ENCODE measurements at regions not wholly inside any gene's neighbourhood (a gene's known extent, or its start where the extent isn't known, plus 50 kb on each side); places are given as distances from the start of the nearest gene placed in this dataset.
"Not testable (repeated sequence)": the region's sequence is repeated elsewhere in the genome, so short reads cannot be mapped to it uniquely, and the experiment has no call there.

- Mint-ChIP-seq H3K9me3 (peaks cover 0 to 2% of the 10 kb centered on the region in 2 donors), H3K4me3 (peak overlapping the region; percentile 30 to 33), H3K4me1 (ENCODE audit: low read depth) (peaks cover 25% of the 10 kb centered on the region), H3K27ac (peak overlapping the region; percentile 87), H3K27me3 (ENCODE audit: low read depth) (peaks cover 11% of the 10 kb centered on the region), H3K36me3 (ENCODE audit: insufficient read depth in 2 of 2) (no peaks in the 10 kb centered on the region)
- DNase-seq (peak; percentile 29 to 30), ATAC-seq (replicated peaks in 1 of 2) (peak; percentile 73 to 76)
Observed at GRCh38 chr14:23877111-23877510, 76.5 kb upstream of the DHRS4 start.

GRCh38 chr14:23877538-23878180, 75.9 kb upstream of the DHRS4 start:
- Mint-ChIP-seq H3K27ac (peak overlapping the region; percentile 87), H3K4me3 (peak overlapping the region in 1 of 2 donors; percentile 30)

GRCh38 chr14:23881282-23881681, 72.3 kb upstream of the DHRS4 start:
- DNase-seq (no peak), ATAC-seq (replicated peaks in 1 of 2) (no peak)
- Mint-ChIP-seq H3K4me1 (ENCODE audit: low read depth) (peaks cover 21% of the 10 kb centered on the region), H3K36me3 (ENCODE audit: insufficient read depth in 2 of 2) (no peaks in the 10 kb centered on the region), H3K27ac (no peak overlapping the region), H3K4me3 (no peak overlapping the region), H3K9me3 (peaks cover 0 to 2% of the 10 kb centered on the region in 2 donors), H3K27me3 (ENCODE audit: low read depth) (peaks cover 10% of the 10 kb centered on the region)

More at GRCh38 chr14:23877538-23878180, 75.9 kb upstream of the DHRS4 start:
- peaks cover 25% of the 10 kb centered on the region for H3K4me1 Mint-ChIP-seq (ENCODE audit: low read depth)
- H3K27me3 Mint-ChIP-seq (ENCODE audit: low read depth), result peaks cover 11% of the 10 kb centered on the region
- peak; percentile 80 to 86 for ATAC-seq (replicated peaks in 1 of 2)
- H3K36me3 Mint-ChIP-seq (ENCODE audit: insufficient read depth in 2 of 2), result no peaks in the 10 kb centered on the region
- DNase-seq, result peak; percentile 33 to 42
- H3K9me3 Mint-ChIP-seq, result peaks cover 0 to 2% of the 10 kb centered on the region in 2 donors

GRCh38 chr14:23883684-23884540, 69.7 kb upstream of the DHRS4 start:
- H3K4me1 Mint-ChIP-seq (ENCODE audit: low read depth), result no peaks in the 10 kb centered on the region
- H3K27ac Mint-ChIP-seq, result no peak overlapping the region
- no peak overlapping the region for H3K4me3 Mint-ChIP-seq
- ATAC-seq (replicated peaks in 1 of 2) (no peak), DNase-seq (no peak)
- peaks cover 22% of the 10 kb centered on the region for H3K27me3 Mint-ChIP-seq (ENCODE audit: low read depth)
- H3K36me3 Mint-ChIP-seq (ENCODE audit: insufficient read depth in 2 of 2), result peaks cover 2 to 3% of the 10 kb centered on the region in 2 donors
- peaks cover 1 to 4% of the 10 kb centered on the region in 2 donors for H3K9me3 Mint-ChIP-seq

GRCh38 chr14:23884541-23884904, 69.0 kb upstream of the DHRS4 start:
- no peak for ATAC-seq (replicated peaks in 1 of 2)
- no peaks in the 10 kb centered on the region for H3K4me1 Mint-ChIP-seq (ENCODE audit: low read depth)
- no peak for DNase-seq
- H3K27ac Mint-ChIP-seq, result no peak overlapping the region
- H3K4me3 Mint-ChIP-seq, result no peak overlapping the region
- H3K9me3 Mint-ChIP-seq, result peaks cover 1 to 4% of the 10 kb centered on the region in 2 donors
- H3K36me3 Mint-ChIP-seq (ENCODE audit: insufficient read depth in 2 of 2), result peaks cover 2 to 3% of the 10 kb centered on the region in 2 donors
- H3K27me3 Mint-ChIP-seq (ENCODE audit: low read depth), result peaks cover 27% of the 10 kb centered on the region

- no peak overlapping the region for H3K4me3 Mint-ChIP-seq
- peaks cover 28% of the 10 kb centered on the region for H3K27me3 Mint-ChIP-seq (ENCODE audit: low read depth)
Observed at GRCh38 chr14:23887536-23887935, 66.0 kb upstream of the DHRS4 start.

GRCh38 chr14:23891717-23892116, 61.9 kb upstream of the DHRS4 start:
- not testable (repeated sequence) for H3K4me3 Mint-ChIP-seq; ATAC-seq (replicated peaks in 1 of 2); DNase-seq; H3K4me1 Mint-ChIP-seq (ENCODE audit: low read depth); H3K36me3 Mint-ChIP-seq (ENCODE audit: insufficient read depth in 2 of 2); H3K27ac Mint-ChIP-seq; H3K9me3 Mint-ChIP-seq
- peaks cover 29% of the 10 kb centered on the region for H3K27me3 Mint-ChIP-seq (ENCODE audit: low read depth)

More at GRCh38 chr14:23887536-23887935, 66.0 kb upstream of the DHRS4 start:
- Mint-ChIP-seq H3K27ac (no peak overlapping the region), H3K36me3 (ENCODE audit: insufficient read depth in 2 of 2) (peaks cover 2 to 3% of the 10 kb centered on the region in 2 donors), H3K9me3 (peaks cover 1 to 2% of the 10 kb centered on the region in 2 donors), H3K4me1 (ENCODE audit: low read depth) (no peaks in the 10 kb centered on the region)
- DNase-seq (no peak), ATAC-seq (replicated peaks in 1 of 2) (no peak)

- H3K27me3 Mint-ChIP-seq (ENCODE audit: low read depth), result peaks cover 24% of the 10 kb centered on the region
- not testable (repeated sequence) for H3K9me3 Mint-ChIP-seq
Observed at GRCh38 chr14:23892289-23892688, 61.3 kb upstream of the DHRS4 start.

GRCh38 chr14:23894362-23895052, 59.1 kb upstream of the DHRS4 start:
- ATAC-seq (replicated peaks in 1 of 2) (no peak), DNase-seq (no peak)
- H3K27ac Mint-ChIP-seq, result no peak overlapping the region
- no peak overlapping the region for H3K4me3 Mint-ChIP-seq
- no peaks in the 10 kb centered on the region for H3K9me3 Mint-ChIP-seq
- H3K4me1 Mint-ChIP-seq (ENCODE audit: low read depth), result no peaks in the 10 kb centered on the region
- peaks cover 14% of the 10 kb centered on the region for H3K27me3 Mint-ChIP-seq (ENCODE audit: low read depth)
- no peaks in the 10 kb centered on the region for H3K36me3 Mint-ChIP-seq (ENCODE audit: insufficient read depth in 2 of 2)

More at GRCh38 chr14:23892289-23892688, 61.3 kb upstream of the DHRS4 start:
- DNase-seq; H3K4me3 Mint-ChIP-seq; H3K27ac Mint-ChIP-seq; ATAC-seq (replicated peaks in 1 of 2); H3K4me1 Mint-ChIP-seq (ENCODE audit: low read depth); H3K36me3 Mint-ChIP-seq (ENCODE audit: insufficient read depth in 2 of 2): not testable (repeated sequence)

GRCh38 chr14:23895053-23895419, 58.5 kb upstream of the DHRS4 start:
- Mint-ChIP-seq H3K4me1 (ENCODE audit: low read depth) (no peaks in the 10 kb centered on the region), H3K4me3 (no peak overlapping the region), H3K9me3 (no peaks in the 10 kb centered on the region), H3K36me3 (ENCODE audit: insufficient read depth in 2 of 2) (no peaks in the 10 kb centered on the region), H3K27ac (no peak overlapping the region), H3K27me3 (ENCODE audit: low read depth) (peaks cover 16% of the 10 kb centered on the region)
- DNase-seq (no peak), ATAC-seq (replicated peaks in 1 of 2) (no peak)

GRCh38 chr14:23895480-23895879, 58.1 kb upstream of the DHRS4 start:
- Mint-ChIP-seq H3K4me3 (no peak overlapping the region), H3K27ac (no peak overlapping the region), H3K9me3 (no peaks in the 10 kb centered on the region), H3K36me3 (ENCODE audit: insufficient read depth in 2 of 2) (no peaks in the 10 kb centered on the region), H3K27me3 (ENCODE audit: low read depth) (peaks cover 20% of the 10 kb centered on the region), H3K4me1 (ENCODE audit: low read depth) (no peaks in the 10 kb centered on the region)
- ATAC-seq (replicated peaks in 1 of 2) (no peak), DNase-seq (no peak)

GRCh38 chr14:23896609-23897153, 56.9 kb upstream of the DHRS4 start:
- Mint-ChIP-seq H3K36me3 (ENCODE audit: insufficient read depth in 2 of 2) (no peaks in the 10 kb centered on the region), H3K27me3 (ENCODE audit: low read depth) (peaks cover 28% of the 10 kb centered on the region), H3K27ac (no peak overlapping the region), H3K9me3 (no peaks in the 10 kb centered on the region), H3K4me3 (no peak overlapping the region), H3K4me1 (ENCODE audit: low read depth) (no peaks in the 10 kb centered on the region)
- ATAC-seq (replicated peaks in 1 of 2), result no peak
- no peak for DNase-seq

GRCh38 chr14:23897291-23897690, 56.3 kb upstream of the DHRS4 start:
- peaks cover 28% of the 10 kb centered on the region for H3K27me3 Mint-ChIP-seq (ENCODE audit: low read depth)
- not testable (repeated sequence) for H3K27ac Mint-ChIP-seq; H3K9me3 Mint-ChIP-seq; H3K36me3 Mint-ChIP-seq (ENCODE audit: insufficient read depth in 2 of 2); H3K4me1 Mint-ChIP-seq (ENCODE audit: low read depth); ATAC-seq (replicated peaks in 1 of 2); DNase-seq; H3K4me3 Mint-ChIP-seq
